Osteoblast (primary cell): ENCODE measurements at regions not wholly inside any gene's neighbourhood (a gene's known extent, or its start where the extent isn't known, plus 50 kb on each side); places are given as distances from the start of the nearest gene placed in this dataset.

Experiments used
- DNase-seq: peaks from one replicate; pipeline ENCODE4 v3.0.0; 2011; ENCODE audit warnings: low spot score, mixed read lengths; ENCODE audit not compliant: insufficient read length; ENCODE audit errors: missing footprints
- H2AFZ ChIP-seq: 2 replicates; pipeline ENCODE4 v1.6.0; 2011; ENCODE audit warnings: mild to moderate bottlenecking, low read length
- H3K27ac ChIP-seq: 2 replicates; pipeline ENCODE4 v1.5.1; 2011; ENCODE audit warnings: mild to moderate bottlenecking, low read depth, low read length, moderate library complexity
- H3K27me3 ChIP-seq: 2 replicates; pipeline ENCODE4 v1.6.0; 2012; ENCODE audit warnings: mild to moderate bottlenecking, control low read depth, inconsistent platforms, low read length, moderate library complexity; ENCODE audit not compliant: insufficient read depth
- H3K36me3 ChIP-seq: 2 replicates; pipeline ENCODE4 v1.5.1; 2011; ENCODE audit warnings: mild to moderate bottlenecking, low read length, control low read depth, moderate library complexity; ENCODE audit not compliant: insufficient read depth
- H3K4me1 ChIP-seq: 2 replicates; pipeline ENCODE4 v1.5.1; 2011; ENCODE audit warnings: mild to moderate bottlenecking, low read length, control low read depth, moderate library complexity; ENCODE audit not compliant: insufficient read depth
- H3K4me2 ChIP-seq: 2 replicates; pipeline ENCODE4 v1.6.0; 2011; ENCODE audit warnings: mild to moderate bottlenecking, low read length; ENCODE audit not compliant: insufficient read depth
- H3K4me3 ChIP-seq: fragments of 200-600 bp; sonication (generic); 3 replicates; pipeline ENCODE4 v1.5.1; 2012; ENCODE audit warnings: mild to moderate bottlenecking, low read length, inconsistent platforms; ENCODE audit not compliant: insufficient read depth
- H3K79me2 ChIP-seq: 2 replicates; pipeline ENCODE4 v1.6.0; 2012; ENCODE audit warnings: mild to moderate bottlenecking, low read length, control low read depth, inconsistent platforms; ENCODE audit not compliant: insufficient read depth
- H3K9me3 ChIP-seq: 2 replicates; pipeline ENCODE4 v1.5.1; 2011; ENCODE audit warnings: low read depth, low read length, control low read depth
- H4K20me1 ChIP-seq: 2 replicates; pipeline ENCODE4 v1.6.0; 2012; ENCODE audit warnings: mild to moderate bottlenecking, low read length, control low read depth; ENCODE audit not compliant: insufficient read depth
- CTCF ChIP-seq: IDR thresholded peaks from 2 replicates; pipeline ENCODE4 v1.5.1; 2011; ENCODE audit warnings: mild to moderate bottlenecking, low read depth, low read length, moderate library complexity; ENCODE audit errors: extremely low read depth

GRCh38 chr1:73801912-73802429 lies 396.0 kb downstream of the LRRIQ3 start:
- H3K36me3 ChIP-seq = no peaks in the 10 kb centered on the region
- H3K4me1 ChIP-seq = no peaks in the 10 kb centered on the region
- H3K4me3 ChIP-seq = no peak overlapping the region
- no peak overlapping the region for H3K27ac ChIP-seq
- H3K27me3 ChIP-seq = no peaks in the 10 kb centered on the region
- no peaks in the 10 kb centered on the region for H3K79me2 ChIP-seq
- no peak for DNase-seq
- H4K20me1 ChIP-seq = no peaks in the 10 kb centered on the region
- H3K4me2 ChIP-seq = no peak overlapping the region
- H3K9me3 ChIP-seq = no peaks in the 10 kb centered on the region
- no peak for TF ChIP-seq CTCF
- H2AFZ ChIP-seq = no peak overlapping the region

GRCh38 chr1:73800376-73800775 lies 397.6 kb downstream of the LRRIQ3 start:
- no peaks in the 10 kb centered on the region for H4K20me1 ChIP-seq
- H3K36me3 ChIP-seq = no peaks in the 10 kb centered on the region
- H3K4me2 ChIP-seq = no peak overlapping the region
- no peaks in the 10 kb centered on the region for H3K4me1 ChIP-seq
- no peak overlapping the region for H3K4me3 ChIP-seq
- TF ChIP-seq CTCF = no peak
- no peaks in the 10 kb centered on the region for H3K27me3 ChIP-seq
- no peaks in the 10 kb centered on the region for H3K9me3 ChIP-seq
- no peak for DNase-seq
- no peaks in the 10 kb centered on the region for H3K79me2 ChIP-seq
- no peak overlapping the region for H3K27ac ChIP-seq
- no peak overlapping the region for H2AFZ ChIP-seq

GRCh38 chr1:73789965-73790364 lies 408.0 kb downstream of the LRRIQ3 start:
- no peak overlapping the region for H3K4me2 ChIP-seq
- no peak for TF ChIP-seq CTCF
- H3K4me3 ChIP-seq = no peak overlapping the region
- H4K20me1 ChIP-seq = no peaks in the 10 kb centered on the region
- H3K79me2 ChIP-seq = no peaks in the 10 kb centered on the region
- no peaks in the 10 kb centered on the region for H3K36me3 ChIP-seq
- no peaks in the 10 kb centered on the region for H3K27me3 ChIP-seq
- DNase-seq = no peak
- no peaks in the 10 kb centered on the region for H3K9me3 ChIP-seq
- H2AFZ ChIP-seq = no peak overlapping the region
- H3K27ac ChIP-seq = no peak overlapping the region
- H3K4me1 ChIP-seq = no peaks in the 10 kb centered on the region

GRCh38 chr1:73784026-73784425 lies 413.9 kb downstream of the LRRIQ3 start:
- no peaks in the 10 kb centered on the region for H4K20me1 ChIP-seq

More at GRCh38 chr1:73784026-73784425, 413.9 kb downstream of the LRRIQ3 start:
- TF ChIP-seq CTCF = no peak
- Histone ChIP-seq H3K4me2 (no peak overlapping the region), H3K27me3 (no peaks in the 10 kb centered on the region), H3K27ac (no peak overlapping the region), H3K9me3 (no peaks in the 10 kb centered on the region), H3K79me2 (no peaks in the 10 kb centered on the region), H3K4me3 (no peak overlapping the region), H3K36me3 (no peaks in the 10 kb centered on the region), H2AFZ (no peak overlapping the region), H3K4me1 (no peaks in the 10 kb centered on the region)
- no peak for DNase-seq
